Stimulated activated CD8-positive, alpha-beta memory T cell treated with anti-CD3 and anti-CD28 coated beads, Interleukin-4, amount 100 ng/mL, for 24 hours (primary cell): ENCODE measurements at regions not wholly inside any gene's neighbourhood (a gene's known extent, or its start where the extent isn't known, plus 50 kb on each side); places are given as distances from the start of the nearest gene placed in this dataset.
A peak's percentile ranks its signal among the peaks of the same experiment; 100 is the strongest.
"Not testable (repeated sequence)": the region's sequence is repeated elsewhere in the genome, so short reads cannot be mapped to it uniquely, and the experiment has no call there.

Experiments used
- DNase-seq: peaks from one replicate; pipeline ENCODE4 v3.0.0-alpha.2; 2020; ENCODE audit warnings: low read depth

GRCh38 chr1:19591482-19592091, 52.5 kb upstream of the NBL1 start:
- no peak for DNase-seq

GRCh38 chr1:19585507-19585906, 58.6 kb upstream of the NBL1 start:
- DNase-seq: no peak

- peak; percentile 68 for DNase-seq
Observed at GRCh38 chr1:19582318-19582717, 61.8 kb upstream of the NBL1 start.

GRCh38 chr1:19581381-19581780, 62.7 kb upstream of the NBL1 start:
- DNase-seq: no peak

GRCh38 chr1:19577561-19577960, 66.5 kb upstream of the NBL1 start:
- DNase-seq: no peak

- DNase-seq: no peak
Observed at GRCh38 chr1:19577036-19577435, 67.1 kb upstream of the NBL1 start.

GRCh38 chr1:19569786-19570185, 74.3 kb upstream of the NBL1 start:
- no peak for DNase-seq

- no peak for DNase-seq
Observed at GRCh38 chr1:19567041-19567440, 77.1 kb upstream of the NBL1 start.

- DNase-seq: no peak
Observed at GRCh38 chr1:19564366-19564765, 79.0 kb upstream of the CAPZB start.

- no peak for DNase-seq
Observed at GRCh38 chr1:19563324-19564097, 78.2 kb upstream of the CAPZB start.

- no peak for DNase-seq
Observed at GRCh38 chr1:19562847-19563246, 77.5 kb upstream of the CAPZB start.

GRCh38 chr1:19560480-19560879, 75.1 kb upstream of the CAPZB start:
- DNase-seq: no peak

GRCh38 chr1:19559641-19560040, 74.3 kb upstream of the CAPZB start:
- no peak for DNase-seq

- no peak for DNase-seq
Observed at GRCh38 chr1:19557609-19558051, 72.3 kb upstream of the CAPZB start.

- no peak for DNase-seq
Observed at GRCh38 chr1:19554090-19554489, 68.8 kb upstream of the CAPZB start.

- no peak for DNase-seq
Observed at GRCh38 chr1:19552291-19553010, 67.1 kb upstream of the CAPZB start.

- not testable (repeated sequence) for DNase-seq
Observed at GRCh38 chr1:19551837-19552236, 66.5 kb upstream of the CAPZB start.

- not testable (repeated sequence) for DNase-seq
Observed at GRCh38 chr1:19550437-19550836, 65.1 kb upstream of the CAPZB start.

GRCh38 chr1:19547814-19548213, 62.5 kb upstream of the CAPZB start:
- DNase-seq: no peak

GRCh38 chr1:19536519-19536918, 51.2 kb upstream of the CAPZB start:
- DNase-seq: no peak

GRCh38 chr1:19535214-19535613, 49.9 kb upstream of the CAPZB start:
- no peak for DNase-seq
